ENCODE measurements at regions not wholly inside any gene's neighbourhood (a gene's known extent, or its start where the extent isn't known, plus 50 kb on each side); places are given as distances from the start of the nearest gene placed in this dataset.
"Not testable (repeated sequence)": the region's sequence is repeated elsewhere in the genome, so short reads cannot be mapped to it uniquely, and the experiment has no call there.

DNA sequence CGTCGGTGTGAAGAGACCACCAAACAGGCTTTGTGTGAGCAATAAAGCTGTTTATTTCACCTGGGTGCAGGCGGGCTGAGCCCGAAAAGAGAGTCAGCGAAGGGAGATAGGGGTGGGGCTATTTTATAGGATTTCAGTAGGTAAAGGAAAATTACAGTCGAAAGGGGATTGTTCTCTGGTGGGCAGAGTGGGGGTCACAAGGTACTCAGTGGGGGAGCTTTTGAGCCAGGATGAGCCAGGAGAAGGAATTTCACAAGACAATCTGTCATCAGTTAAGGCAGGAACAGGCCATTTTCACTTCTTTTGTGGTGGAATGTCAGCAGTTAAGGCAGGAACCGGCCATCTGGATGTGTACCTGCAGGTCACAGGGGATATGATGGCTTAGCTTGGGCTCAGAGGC, 98.1 kb downstream of the RTP4 start:
- not testable (repeated sequence) for DNase-seq

DNA sequence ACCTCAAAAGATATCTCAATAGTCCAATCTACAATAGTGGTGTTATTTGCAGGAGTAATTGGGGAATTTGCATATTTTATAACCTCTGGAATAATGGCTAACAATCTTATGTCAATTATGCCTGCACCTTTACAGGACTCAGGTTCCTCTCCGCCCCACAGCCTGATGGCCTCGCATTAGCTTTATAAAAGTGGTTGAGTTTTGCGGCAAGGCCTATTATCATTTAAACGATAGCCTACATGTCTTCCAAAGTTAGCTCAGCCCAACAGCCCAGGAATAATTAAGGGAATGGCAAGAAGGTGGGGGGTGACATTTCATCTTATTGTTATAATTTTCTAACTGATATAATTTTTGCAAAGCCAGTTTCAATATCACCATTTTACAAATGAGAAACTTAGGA, 97.3 kb downstream of the RTP4 start:
- no peak for DNase-seq

DNA sequence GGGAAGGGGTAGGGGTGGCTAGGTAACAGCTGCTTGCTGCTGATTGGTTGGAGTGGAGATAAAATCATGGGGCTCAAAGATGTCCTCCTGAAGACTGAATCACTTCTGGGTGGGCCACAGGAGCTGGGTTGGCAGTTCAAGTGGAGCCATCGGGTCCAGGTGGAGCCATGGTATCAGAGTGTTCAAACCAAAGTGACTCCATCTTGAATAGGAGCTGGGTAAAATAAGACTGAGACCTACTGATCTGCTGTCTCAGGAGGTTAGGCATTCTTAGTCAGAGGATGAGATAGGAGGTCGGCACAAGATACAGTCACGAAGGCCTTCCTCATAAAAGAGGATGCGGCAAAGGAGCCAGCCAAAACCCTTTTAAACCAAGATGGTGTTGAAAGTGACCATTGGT, 96.5 kb downstream of the RTP4 start:
- DNase-seq, result no peak

DNA sequence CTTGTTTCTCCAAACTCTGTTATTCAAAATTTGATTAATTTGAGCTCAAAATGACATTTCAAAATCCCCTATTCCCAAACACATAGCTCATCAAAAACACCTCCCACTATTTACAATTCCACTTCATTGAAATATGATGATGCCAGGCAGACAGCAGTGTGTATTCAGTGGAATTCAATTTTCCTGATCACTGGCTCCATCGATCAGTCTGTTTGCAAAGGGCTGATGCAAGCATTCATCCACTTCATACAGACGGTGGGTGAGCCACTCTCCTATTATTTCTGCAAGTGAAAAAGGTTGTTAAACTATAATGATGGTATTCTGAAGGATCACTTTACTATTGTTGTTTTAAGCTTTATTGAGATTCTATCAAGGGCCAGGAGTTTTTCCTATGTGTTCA, 90.7 kb downstream of the RTP4 start:
- no peak for DNase-seq

DNA sequence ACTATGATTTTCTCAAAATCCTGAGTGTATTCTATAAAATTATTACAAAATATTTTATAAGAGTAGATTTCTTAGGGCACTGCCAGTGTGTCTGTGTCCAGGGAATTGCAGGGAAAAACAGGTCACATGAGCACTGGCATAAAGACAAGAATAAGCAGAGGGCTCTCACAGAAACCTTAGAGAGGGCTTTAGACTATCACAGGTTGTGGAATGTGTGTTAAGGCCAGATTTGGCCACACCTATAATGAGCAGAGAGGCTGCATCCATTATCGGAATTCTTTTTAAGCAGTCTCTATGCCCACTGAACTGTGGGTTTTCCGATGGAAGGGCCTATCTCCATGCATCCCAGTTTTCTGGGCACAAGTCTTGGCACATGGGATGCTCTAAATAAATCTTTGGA, 90.2 kb downstream of the RTP4 start:
- DNase-seq, result no peak

DNA sequence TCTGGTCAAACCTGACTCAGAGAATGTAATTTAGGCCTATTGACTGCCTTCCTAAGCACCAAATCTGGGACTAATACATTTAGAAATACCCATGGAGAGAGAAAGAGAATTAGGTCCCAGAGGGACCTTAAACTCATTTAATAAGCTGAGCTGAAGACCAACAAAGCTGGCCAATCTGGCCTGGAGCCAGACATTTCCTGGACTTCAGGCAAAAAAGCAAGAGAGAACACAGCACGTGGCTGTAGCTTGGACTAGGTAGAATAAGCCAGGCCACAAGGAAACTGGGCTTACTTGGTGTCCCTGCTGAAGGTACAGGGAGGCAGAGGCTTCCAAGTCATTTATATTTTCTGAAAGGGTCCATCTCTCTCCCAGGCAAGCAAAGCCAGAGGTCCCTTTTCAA, 88.1 kb downstream of the RTP4 start:
- DNase-seq, result no peak

DNA sequence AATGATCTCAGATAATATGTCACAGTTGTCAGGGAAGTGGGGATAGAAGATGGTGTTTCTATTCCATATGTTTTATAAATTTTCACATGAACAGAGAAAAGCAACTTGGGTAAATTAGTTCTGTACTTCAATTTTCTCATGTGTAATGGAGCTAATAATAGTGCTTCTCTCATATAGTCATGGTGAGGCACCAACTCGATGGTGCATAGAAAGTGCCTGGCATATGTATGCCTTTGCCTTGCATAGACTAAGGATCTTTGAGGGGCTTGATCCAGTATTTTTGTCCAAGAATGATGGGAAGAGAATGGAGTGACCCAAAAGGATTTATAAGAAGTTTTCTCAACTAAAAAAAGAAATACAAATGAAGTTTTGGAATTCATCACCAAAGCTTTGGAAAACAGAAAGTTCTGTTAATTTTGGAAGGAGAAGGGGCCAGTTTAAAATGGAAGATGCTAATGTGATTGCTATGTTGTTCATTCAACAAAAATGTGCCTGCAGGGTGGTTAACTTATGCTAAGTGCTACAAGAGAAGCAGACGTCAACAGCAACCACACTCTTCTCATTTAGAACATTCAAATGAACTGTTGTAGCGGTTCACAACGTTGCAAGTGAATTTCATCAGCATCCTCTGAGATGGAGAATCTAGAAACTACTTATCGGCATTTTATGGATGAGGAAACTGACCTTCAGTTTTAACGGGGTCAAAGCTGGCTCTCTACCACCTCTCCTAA, 86.1 kb downstream of the RTP4 start:
- DNase-seq, result no peak

DNA sequence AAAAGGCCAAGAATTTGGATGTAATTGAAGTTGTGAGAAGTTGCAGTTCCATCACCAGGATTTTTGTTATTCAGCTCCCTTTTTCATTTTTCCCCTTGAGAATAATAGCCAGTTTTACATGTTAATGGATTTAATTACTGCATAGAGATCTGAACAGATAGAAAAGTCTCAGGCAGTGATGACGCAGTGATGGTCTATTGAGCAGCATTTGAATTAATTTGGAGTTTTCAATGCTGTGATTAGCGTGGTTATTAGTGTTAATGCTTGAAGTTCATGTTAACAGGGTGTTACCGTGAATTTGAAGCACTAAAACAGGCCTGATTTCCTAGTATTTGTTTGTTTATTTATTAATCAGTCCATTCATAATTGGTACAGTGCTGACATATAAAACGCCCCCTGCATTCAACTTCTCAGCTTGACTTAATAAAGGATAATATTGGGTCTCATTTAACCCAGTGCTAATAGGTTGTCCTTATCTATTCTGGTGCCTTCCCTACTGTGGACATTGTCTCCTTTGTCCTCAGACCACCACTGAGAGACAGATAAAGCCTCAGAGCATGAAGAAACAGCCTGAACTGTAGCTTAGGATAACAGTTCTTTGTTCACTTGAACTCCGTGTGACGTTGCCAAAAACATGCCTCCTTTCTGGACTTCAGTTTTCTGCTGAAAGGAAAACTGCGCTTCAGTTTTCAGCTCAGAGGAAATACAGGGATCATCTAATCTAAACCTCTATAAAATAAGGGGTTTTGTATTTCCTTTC, 82.4 kb downstream of the RTP4 start:
- DNase-seq, result no peak

DNA sequence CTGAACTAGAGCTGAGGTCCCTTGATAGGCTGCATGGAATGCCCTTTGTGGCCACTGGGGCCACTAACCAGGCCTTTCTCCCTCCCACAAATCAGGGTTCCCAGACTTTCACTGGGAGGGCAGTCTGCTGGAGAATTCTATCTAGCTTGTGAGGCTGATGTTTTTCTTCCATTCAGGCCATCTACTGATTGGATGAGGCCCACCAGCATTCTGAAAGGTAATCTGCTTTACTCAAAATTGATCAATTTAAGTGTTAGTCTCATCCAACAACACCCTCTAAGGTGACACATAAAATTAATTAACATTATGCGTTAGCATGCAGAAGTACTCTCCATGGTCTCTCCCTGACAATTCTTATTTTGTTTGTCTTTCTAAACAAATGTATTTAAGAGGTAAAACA, 80.5 kb downstream of the RTP4 start:
- DNase-seq, result no peak

DNA sequence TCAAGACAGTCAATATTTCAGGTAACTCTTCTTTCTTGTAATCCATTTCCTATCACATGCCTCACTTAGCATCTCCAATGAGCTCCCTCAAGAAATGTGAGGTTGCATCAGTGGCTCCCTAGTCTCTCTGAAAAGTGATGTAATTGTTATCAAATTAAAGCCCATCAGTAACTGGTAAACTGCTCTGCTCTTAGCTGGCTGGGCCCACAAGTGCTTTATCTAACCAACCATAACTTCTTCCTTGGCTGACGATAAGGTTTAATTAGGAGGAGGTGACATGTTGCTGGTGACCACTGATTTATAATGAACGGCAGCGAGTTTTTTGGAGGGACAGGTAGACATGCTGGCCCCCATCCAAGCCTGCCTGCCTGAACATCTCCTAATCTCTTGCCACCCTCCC, 79.6 kb downstream of the RTP4 start:
- DNase-seq, result no peak

DNA sequence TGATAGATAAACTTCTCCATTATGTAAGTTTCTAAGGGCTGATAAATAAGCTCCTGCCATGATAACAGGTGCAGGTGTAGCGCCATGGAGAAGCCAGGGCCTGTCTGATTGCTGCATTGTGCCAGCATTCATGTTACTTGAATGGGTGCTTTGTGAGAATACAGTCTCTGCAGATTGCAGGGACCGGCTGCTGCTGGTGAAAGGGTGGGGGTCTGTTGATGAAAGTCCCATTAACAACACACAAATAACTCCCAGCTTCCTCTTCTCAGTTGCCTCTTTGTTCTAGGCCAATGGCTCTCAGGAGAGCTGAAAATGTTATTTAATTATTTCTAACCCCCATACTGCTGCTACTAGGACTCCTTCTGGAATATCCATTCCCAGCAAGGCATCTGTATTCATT, 77.2 kb downstream of the RTP4 start:
- DNase-seq, result no peak

DNA sequence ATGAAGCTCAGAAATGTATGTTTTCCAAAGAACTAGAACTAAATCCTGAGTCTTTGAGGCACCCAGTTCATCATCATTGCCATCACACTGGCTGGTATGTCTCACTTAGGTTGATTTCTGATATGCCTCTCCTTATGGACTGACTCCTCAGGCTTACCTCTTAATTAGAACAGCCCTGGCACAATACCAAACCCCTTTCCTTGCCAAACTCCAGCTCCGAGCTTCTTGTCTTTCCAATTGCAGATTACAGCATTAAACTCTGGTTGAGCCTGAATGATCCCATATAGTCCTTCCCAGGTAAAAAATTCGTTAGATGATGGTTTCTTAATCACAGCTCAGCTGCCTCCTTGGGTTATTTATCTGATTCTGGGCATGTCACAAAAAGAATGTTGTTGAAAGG, 66.3 kb downstream of the RTP4 start:
- no peak for DNase-seq

DNA sequence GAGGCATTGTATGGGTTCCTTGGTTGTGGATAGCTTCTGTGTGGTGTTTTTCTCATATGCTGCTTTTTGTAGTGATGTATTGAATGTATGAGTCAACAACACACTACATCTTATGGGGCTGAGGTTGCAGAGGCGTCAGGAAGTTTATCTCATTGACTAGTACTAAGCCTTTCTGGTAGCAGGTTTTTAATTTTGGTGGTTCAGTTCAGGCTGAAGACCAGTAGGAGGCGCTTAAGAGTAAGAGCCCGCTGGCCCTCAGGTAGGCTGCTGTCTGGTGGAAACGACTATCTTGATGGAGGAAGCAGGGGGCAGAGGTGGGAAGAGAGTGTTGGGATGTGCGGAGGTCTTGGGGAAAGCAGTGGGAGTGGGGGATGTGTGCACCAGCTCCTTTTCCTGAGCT, 62.4 kb downstream of the RTP4 start:
- no peak for DNase-seq
